Pulmonary artery endothelial cell (primary cell): ENCODE measurements at regions not wholly inside any gene's neighbourhood (a gene's known extent, or its start where the extent isn't known, plus 50 kb on each side); places are given as distances from the start of the nearest gene placed in this dataset.

Experiments
- DNase-seq: peaks from one replicate; pipeline ENCODE4 v3.0.0-alpha.2; 2011; ENCODE audit warnings: low read depth, low spot score

- no peak for DNase-seq
These were observed 52.4 kb upstream of the TRIO start for GRCh38 chr5:14090755-14091154.

DNA sequence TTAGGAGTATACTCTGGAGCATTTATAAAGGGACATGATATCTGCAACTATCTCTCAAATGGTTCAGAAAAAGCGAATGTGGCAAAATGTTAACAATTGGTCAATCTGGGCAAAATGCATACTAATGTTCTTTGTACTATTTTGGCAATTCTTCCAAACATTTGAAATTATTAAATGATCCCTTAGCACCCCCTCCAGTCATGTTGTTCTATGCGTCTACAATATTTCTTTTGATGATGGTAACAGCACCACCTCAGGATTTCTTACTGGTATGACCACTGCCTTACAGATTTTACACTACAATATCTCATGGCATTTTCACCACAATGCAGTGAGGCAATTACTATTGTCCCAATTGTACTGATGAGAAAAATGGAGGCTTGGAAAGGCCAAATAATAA, 52.9 kb upstream of the TRIO start:
- no peak for DNase-seq

DNA sequence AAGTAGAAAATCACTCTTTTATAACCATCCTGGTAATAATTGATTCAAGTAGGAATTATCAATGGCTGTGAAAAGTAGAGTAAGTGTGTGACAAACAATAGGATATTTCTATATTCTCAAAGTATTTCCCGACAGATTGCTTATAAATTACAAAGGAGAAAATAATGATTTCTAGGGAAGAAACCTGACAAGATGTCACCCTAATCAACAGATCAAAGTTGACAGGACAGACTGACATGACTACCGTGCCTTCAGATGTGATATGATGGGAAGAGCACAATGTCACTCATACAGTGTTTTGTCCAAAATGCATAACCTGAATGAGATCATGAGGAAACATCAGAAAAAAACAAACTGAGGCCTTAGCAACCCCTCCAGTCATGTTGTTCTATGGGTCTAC, 53.9 kb upstream of the TRIO start:
- DNase-seq, result no peak

DNA sequence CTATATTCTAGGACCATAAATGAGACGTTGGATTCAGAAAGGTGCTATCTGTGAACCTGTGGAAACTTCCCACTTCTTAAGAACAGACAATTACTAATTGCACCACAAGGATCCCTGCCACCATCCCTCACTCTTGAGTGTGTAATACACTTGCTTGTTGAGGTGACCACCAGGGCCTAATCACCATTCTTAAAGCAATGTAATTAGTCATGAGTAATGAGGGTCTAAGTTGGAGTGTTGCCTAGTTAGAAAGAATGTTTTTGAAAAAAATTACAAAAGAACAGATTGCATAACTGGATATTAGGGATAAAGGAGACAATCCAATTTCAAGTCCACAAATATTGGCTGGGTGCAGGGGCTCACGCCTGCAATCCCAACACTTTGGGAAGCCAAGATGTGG, 56.9 kb upstream of the TRIO start:
- DNase-seq, result no peak

- no peak for DNase-seq
These were observed 60.2 kb upstream of the TRIO start for GRCh38 chr5:14082973-14083372.

- no peak for DNase-seq
These were observed 60.6 kb upstream of the TRIO start for GRCh38 chr5:14082523-14082922.

DNA sequence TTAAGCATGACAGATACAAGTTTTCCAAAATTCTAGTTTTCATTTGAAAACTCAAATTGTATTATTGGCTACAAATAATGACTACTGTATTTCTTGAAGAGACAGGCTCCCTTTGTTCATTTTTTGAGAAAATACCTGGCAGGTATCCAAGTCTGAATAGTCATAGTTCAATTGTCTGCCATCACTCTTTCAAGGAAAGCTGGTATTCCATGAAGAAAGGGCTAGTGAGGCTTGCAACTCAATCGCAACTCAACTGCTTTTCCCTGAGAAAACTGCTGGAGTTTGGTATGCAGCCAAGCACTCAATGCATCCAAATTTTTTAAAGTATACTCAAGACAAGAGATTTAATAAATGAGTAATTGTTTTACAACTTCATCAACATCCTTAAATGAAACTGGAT, 61.4 kb upstream of the TRIO start:
- DNase-seq, result no peak

DNA sequence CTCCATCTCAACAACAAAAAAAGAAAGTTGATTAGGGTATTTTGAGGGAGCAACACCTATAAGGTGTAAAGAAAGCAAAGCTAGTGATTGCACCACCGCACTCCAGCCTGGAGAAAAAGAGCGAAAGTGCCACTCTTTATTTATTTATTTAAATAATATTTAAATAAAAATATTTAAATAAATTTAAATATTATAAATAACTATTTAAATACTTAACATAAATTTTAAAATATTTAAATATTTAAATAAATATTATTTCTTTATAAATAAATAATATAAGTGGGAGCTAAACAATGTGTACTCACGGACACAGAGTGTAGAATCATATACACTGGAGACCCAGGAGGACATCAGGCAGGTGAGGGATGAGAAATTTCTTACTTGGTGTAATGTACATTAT, 64.4 kb upstream of the TRIO start:
- no peak for DNase-seq

GRCh38 chr5:14077501-14077900, 65.6 kb upstream of the TRIO start:
- DNase-seq, result no peak

GRCh38 chr5:14076561-14076960, 66.6 kb upstream of the TRIO start:
- no peak for DNase-seq

DNA sequence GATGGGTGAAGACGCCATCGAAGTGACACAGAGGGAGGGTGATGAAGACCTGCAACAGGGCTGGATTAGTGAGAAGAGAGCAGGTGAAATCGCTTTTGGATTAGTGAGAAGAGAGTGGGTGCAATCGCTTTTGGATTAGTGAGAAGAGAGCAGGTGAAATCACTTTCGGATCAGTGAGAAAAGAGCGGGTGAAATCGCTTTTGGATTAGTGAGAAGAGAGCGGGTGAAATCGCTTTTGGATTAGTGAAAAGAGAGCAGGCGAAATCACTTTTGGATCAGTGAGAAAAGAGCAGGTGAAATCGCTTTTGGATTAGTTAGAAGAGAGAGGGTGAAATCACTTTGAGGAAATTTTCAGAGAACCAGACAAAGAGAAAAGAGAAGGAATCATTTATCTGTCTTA, 67.2 kb upstream of the TRIO start:
- no peak for DNase-seq

DNA sequence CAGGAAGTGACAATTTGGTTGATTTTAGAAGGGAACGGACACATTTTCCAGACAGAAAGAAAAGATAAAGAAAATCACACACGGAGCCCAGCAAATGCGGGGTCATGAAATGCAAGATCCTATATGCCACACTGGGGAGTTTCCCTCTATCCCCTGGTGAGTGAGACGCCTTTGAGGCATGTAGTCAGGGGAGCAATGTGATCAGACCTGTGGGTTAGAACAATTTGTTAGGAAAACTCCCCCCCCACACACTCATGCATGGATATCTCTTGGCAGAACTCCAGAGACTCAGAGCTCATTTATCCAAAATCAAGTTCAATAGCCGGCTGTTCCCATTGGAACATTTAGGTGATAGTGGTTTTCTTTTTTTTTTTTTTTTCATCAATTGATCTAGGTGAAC, 71.7 kb upstream of the TRIO start:
- no peak for DNase-seq

DNA sequence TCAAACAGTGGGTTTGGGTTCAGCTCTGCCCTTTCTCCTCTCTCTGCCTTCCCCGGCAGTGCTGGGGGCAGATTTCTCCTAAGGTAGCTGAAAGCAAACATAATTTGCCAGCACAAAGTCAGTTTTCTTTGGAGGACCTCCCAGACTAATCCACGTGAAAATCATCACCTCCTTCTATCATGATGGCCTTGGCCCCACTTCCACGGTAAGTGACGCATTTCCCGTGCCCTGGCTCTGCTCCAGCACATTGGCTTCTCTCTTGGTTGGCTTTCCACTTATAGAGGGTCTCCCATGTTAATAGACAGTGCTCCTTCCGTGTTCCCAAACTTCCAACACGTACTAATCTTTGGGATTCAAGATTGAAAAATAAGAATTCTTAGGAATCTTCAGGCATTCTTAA, 74.1 kb upstream of the TRIO start:
- no peak for DNase-seq

DNA sequence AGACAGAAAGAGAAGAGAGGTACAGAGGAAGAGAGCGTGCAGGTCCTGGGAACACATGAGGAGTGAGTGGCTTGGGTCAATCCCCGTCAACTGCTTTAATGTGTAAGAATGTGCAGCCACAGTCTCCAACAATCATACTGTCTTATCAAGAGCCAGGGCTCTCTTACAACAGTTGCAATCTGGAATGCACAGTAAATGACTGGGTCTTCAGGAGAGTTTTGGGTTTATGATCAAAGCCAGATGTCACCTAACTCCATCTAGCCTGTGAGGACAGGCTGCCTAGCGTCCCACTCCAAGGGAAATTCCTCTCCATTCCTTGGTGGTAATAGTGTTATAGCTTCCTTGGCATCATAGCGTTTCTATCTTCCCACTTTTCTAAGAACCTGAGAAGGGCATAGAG, 75.0 kb upstream of the TRIO start:
- DNase-seq, result no peak

GRCh38 chr5:14066326-14066725, 76.8 kb upstream of the TRIO start:
- no peak for DNase-seq

GRCh38 chr5:14064841-14065240, 78.3 kb upstream of the TRIO start:
- no peak for DNase-seq

DNA sequence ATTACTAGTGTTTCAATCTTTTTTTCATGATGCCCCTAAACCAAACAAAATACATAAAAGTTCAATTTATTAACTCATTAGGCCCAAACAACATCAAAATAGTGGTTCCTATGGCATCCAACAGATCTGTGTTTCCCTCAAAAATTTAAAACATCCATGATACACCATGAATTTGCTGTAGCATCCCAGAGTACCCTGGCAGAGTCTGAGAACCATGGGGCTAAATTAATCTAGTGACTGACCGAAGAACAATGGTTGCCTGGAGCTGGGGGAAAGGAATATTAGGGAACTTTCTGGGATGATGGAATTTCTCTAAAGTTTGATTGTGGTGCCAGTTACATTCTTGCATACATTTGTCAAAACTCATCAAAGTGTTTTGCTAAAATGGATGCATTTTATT, 79.5 kb upstream of the TRIO start:
- DNase-seq, result no peak

GRCh38 chr5:14063138-14063537, 80.0 kb upstream of the TRIO start:
- DNase-seq, result no peak

GRCh38 chr5:14062178-14062577, 81.0 kb upstream of the TRIO start:
- no peak for DNase-seq

DNA sequence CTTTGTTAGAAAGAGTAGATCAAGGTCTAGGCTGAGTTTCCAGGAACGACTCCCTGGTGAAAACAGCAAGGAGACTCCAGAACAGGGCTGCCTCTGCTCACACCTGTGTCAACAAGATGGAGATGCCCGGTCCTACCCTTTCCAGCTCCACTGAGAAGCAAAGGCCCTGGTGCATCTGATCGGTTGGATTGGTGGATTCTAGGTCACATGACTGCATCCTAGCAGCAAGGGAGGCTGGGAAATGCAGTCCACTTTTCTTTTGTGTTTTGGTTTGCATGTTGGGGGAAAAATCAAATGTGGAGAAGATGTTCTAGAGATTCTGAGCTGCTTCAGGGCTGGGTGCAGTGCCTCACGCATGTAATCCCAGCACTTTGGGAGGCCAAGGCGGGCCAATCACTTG, 82.0 kb upstream of the TRIO start:
- DNase-seq, result no peak

DNA sequence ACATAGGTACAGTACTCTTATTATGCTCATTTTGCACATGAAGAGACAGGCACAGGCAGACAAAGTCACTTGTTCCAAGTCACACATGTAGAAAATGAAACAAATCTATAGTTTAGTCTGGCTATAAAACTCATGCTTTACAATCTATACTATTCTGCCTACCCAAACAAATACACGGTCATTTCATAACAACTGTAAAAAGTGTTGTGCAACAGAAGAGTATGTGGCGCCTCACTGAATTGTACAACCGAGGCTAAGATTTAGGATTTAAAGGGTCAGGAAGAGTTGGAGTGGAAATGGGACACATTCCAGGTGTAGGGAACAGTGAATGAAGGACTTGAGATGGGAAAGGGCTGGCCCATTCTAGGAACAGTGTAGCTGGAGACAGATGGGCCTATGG, 82.9 kb upstream of the TRIO start:
- no peak for DNase-seq

GRCh38 chr5:14059810-14060209, 83.3 kb upstream of the TRIO start:
- DNase-seq, result no peak

GRCh38 chr5:14057289-14057688, 85.9 kb upstream of the TRIO start:
- DNase-seq, result no peak

- DNase-seq, result no peak
These were observed 87.1 kb upstream of the TRIO start for GRCh38 chr5:14056039-14056438.
